ENCODE measurements at regions not wholly inside any gene's neighbourhood (a gene's known extent, or its start where the extent isn't known, plus 50 kb on each side); places are given as distances from the start of the nearest gene placed in this dataset.

DNA sequence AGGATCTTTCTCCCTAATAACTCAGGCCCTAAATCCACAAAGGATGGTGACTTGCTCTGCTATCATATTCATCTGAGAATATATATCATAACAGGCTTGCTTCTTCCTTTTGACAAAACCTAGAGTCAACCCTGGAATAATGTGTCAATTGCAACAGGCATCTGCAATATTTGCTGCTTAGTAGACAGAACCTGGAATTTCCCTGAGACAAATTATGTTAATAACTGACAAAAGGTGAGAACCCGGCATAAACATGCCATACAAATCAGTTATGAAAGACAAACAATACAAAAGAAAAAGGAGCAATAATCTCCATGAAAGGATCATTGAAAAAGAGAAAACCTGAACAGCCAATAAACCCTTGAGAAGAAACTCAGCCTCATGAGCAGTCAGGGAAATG, 114.5 kb upstream of the CDCA7L start:
- TF ChIP-seq, protein P1, sequence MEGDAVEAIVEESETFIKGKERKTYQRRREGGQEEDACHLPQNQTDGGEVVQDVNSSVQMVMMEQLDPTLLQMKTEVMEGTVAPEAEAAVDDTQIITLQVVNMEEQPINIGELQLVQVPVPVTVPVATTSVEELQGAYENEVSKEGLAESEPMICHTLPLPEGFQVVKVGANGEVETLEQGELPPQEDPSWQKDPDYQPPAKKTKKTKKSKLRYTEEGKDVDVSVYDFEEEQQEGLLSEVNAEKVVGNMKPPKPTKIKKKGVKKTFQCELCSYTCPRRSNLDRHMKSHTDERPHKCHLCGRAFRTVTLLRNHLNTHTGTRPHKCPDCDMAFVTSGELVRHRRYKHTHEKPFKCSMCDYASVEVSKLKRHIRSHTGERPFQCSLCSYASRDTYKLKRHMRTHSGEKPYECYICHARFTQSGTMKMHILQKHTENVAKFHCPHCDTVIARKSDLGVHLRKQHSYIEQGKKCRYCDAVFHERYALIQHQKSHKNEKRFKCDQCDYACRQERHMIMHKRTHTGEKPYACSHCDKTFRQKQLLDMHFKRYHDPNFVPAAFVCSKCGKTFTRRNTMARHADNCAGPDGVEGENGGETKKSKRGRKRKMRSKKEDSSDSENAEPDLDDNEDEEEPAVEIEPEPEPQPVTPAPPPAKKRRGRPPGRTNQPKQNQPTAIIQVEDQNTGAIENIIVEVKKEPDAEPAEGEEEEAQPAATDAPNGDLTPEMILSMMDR (conservative IDR thresholded peaks at IDR 0.05): no peak

More for the DNA sequence above, 114.5 kb upstream of the CDCA7L start:
- Histone ChIP-seq H4K91ac (ENCODE audit: insufficient read length, low read depth, low read length) (no peak overlapping the region), H3K56ac (ENCODE audit: insufficient read length, low read depth, low read length) (no peak overlapping the region), H4K5ac (ENCODE audit: insufficient read length, low read depth, low read length) (no peak overlapping the region), H3K4ac (ENCODE audit: low read depth, low read length) (no peak overlapping the region), H2AFZ (ENCODE audit: low read length) (no peak overlapping the region), H3K27me3 (ENCODE audit: insufficient read depth, low read length) (no peaks in the 10 kb centered on the region), H3K9ac (ENCODE audit: extremely low read depth, insufficient read length, low read length) (no peak overlapping the region), H2BK5ac (ENCODE audit: insufficient read length, low read length) (no peak overlapping the region), H3K23ac (ENCODE audit: insufficient read length, low read depth, low read length) (no peak overlapping the region), H3K4me2 (ENCODE audit: insufficient read depth, insufficient read length, low read length) (no peak overlapping the region), H4K8ac (replicated peaks; ENCODE audit: insufficient read length, low read depth, low read length) (no peak overlapping the region), H3K27ac (ENCODE audit: insufficient read length, low read depth, low read length) (no peak overlapping the region), H3T11ph (ENCODE audit: low read length) (no peak overlapping the region), H3K9me3 (ENCODE audit: control insufficient read depth, low read depth, low read length) (no peaks in the 10 kb centered on the region), H3K4me1 (ENCODE audit: insufficient read depth, low read length) (0 out of 2 replicates have a peak, but pooled peaks cover 2% of the 10 kb centered on the region), H2BK120ac (ENCODE audit: low read depth, low read length, poor library complexity, severe bottlenecking) (no peak overlapping the region), H3K23me2 (ENCODE audit: insufficient read length, low read depth, low read length, poor library complexity, severe bottlenecking) (peaks cover 3% of the 10 kb centered on the region), H4K20me1 (ENCODE audit: control insufficient read depth, insufficient read depth, insufficient read length) (no peaks in the 10 kb centered on the region), H3K14ac (ENCODE audit: insufficient read depth, low read length) (no peak overlapping the region), H2BK12ac (ENCODE audit: insufficient read length, low read depth, low read length) (no peak overlapping the region), H2BK15ac (ENCODE audit: low read depth, low read length) (no peak overlapping the region), H3K18ac (ENCODE audit: insufficient read length, low read depth, low read length) (no peak overlapping the region), H2AK5ac (ENCODE audit: insufficient read length, low read length) (no peak overlapping the region), H3K79me1 (ENCODE audit: insufficient read depth, low read depth, low read length, poor library complexity, severe bottlenecking) (no peaks in the 10 kb centered on the region), H3K79me2 (ENCODE audit: insufficient read depth, low read length) (no peaks in the 10 kb centered on the region), H2BK20ac (ENCODE audit: low read depth, low read length, poor library complexity, severe bottlenecking) (no peak overlapping the region)
- WGBS (ENCODE audit: extremely low coverage, insufficient read length, low lambda C conversion rate): no CpG with 5 or more reads among the region's 1 CpG
- Mint-ChIP-seq H3K4me3 (no peak overlapping the region), H3K27me3 (ENCODE audit: low read depth) (no peaks in the 10 kb centered on the region; the same call in 1 of the 2 replicates), H3K9me3 (no peaks in the 10 kb centered on the region), H3K36me3 (ENCODE audit: insufficient read depth in 1 of 3, low read depth in 3 of 3) (0 out of 7 replicates have a peak, but pooled peaks cover 0 to 2% (median 0%) of the 10 kb centered on the region in 3 experiments), H3K4me1 (peaks cover 13% of the 10 kb centered on the region in 2 experiments), H3K27ac (no peak overlapping the region)
- DNase-seq: no peak

Data from H9 (cell line).